Natural killer cell treated with Interleukin-12 subunit alpha and Interleukin-12 subunit beta and Interleukin-15 and Interleukin-18, amount 100 ng/mL, for 72 hours (primary cell): ENCODE measurements at regions not wholly inside any gene's neighbourhood (a gene's known extent, or its start where the extent isn't known, plus 50 kb on each side); places are given as distances from the start of the nearest gene placed in this dataset.

ENCODE experiments used
- ATAC-seq, 2 donors: fragments of 150-1000 bp; cut with Tn5 transposase in 1 of 2; sonication (Bioruptor Pico), chemical (Tn5 transposase) in 1 of 2; 2 replicates each; pipeline ENCODE4 v1.10.0; 2021
- DNase-seq: peaks from one replicate; pipeline ENCODE4 v3.0.0; 2022; ENCODE audit warnings: low spot score
- H3K27ac Mint-ChIP-seq, 2 donors: 1 replicate in 1 of 2; 2 replicates in 1 of 2; pipeline ENCODE4 v1.8.0; 2022; ENCODE audit warnings: mixed read lengths in 2 of 2, mild to moderate bottlenecking in 1 of 2, moderate library complexity in 1 of 2
- H3K27me3 Mint-ChIP-seq, 2 donors: 1 replicate in 1 of 2; 2 replicates in 1 of 2; pipeline ENCODE4 v1.8.0; 2022; ENCODE audit warnings: mixed read lengths in 2 of 2
- H3K36me3 Mint-ChIP-seq: one replicate; pipeline ENCODE4 v1.8.0; 2022; ENCODE audit warnings: mixed read lengths
- H3K4me1 Mint-ChIP-seq, 2 donors: 1 replicate in 1 of 2; 2 replicates in 1 of 2; pipeline ENCODE4 v1.8.0; 2022; ENCODE audit warnings: low read depth in 2 of 2, mixed read lengths in 2 of 2, mild to moderate bottlenecking in 1 of 2
- H3K4me3 Mint-ChIP-seq: one replicate; pipeline ENCODE4 v1.8.0; 2022; ENCODE audit warnings: mixed read lengths
- H3K9me3 Mint-ChIP-seq: 2 replicates; pipeline ENCODE4 v1.8.0; 2022; ENCODE audit warnings: mixed read lengths

- DNase-seq (no peak), ATAC-seq (no peak)
- H3K9me3 Mint-ChIP-seq = peaks cover 1% of the 10 kb centered on the region
- no peaks in the 10 kb centered on the region for H3K27me3 Mint-ChIP-seq
- no peak overlapping the region for H3K4me3 Mint-ChIP-seq
- H3K36me3 Mint-ChIP-seq = no peaks in the 10 kb centered on the region
- no peak overlapping the region for H3K27ac Mint-ChIP-seq
- H3K4me1 Mint-ChIP-seq = no peaks in the 10 kb centered on the region
These were observed 108.1 kb upstream of the PABPC4L start for GRCh38 chr4:134309715-134310114.

GRCh38 chr4:134308910-134309309 is 107.3 kb upstream of the PABPC4L start:
- Mint-ChIP-seq H3K36me3 (no peaks in the 10 kb centered on the region), H3K27me3 (no peaks in the 10 kb centered on the region), H3K9me3 (peaks cover 3% of the 10 kb centered on the region), H3K4me1 (no peaks in the 10 kb centered on the region), H3K27ac (no peak overlapping the region), H3K4me3 (no peak overlapping the region)
- DNase-seq (no peak), ATAC-seq (no peak)

- Mint-ChIP-seq H3K27me3 (no peaks in the 10 kb centered on the region), H3K9me3 (peaks cover 25% of the 10 kb centered on the region), H3K4me1 (no peaks in the 10 kb centered on the region), H3K4me3 (no peak overlapping the region), H3K36me3 (peaks cover 9% of the 10 kb centered on the region), H3K27ac (no peak overlapping the region)
- DNase-seq = no peak
- no peak for ATAC-seq
These were observed 96.7 kb upstream of the PABPC4L start for GRCh38 chr4:134298313-134298712.

- Mint-ChIP-seq H3K9me3 (peaks cover 20% of the 10 kb centered on the region), H3K4me1 (no peaks in the 10 kb centered on the region), H3K4me3 (no peak overlapping the region), H3K36me3 (peaks cover 9% of the 10 kb centered on the region), H3K27ac (no peak overlapping the region), H3K27me3 (no peaks in the 10 kb centered on the region)
- DNase-seq (no peak), ATAC-seq (no peak)
These were observed 96.2 kb upstream of the PABPC4L start for GRCh38 chr4:134297765-134298164.

- H3K4me3 Mint-ChIP-seq = no peak overlapping the region
- H3K36me3 Mint-ChIP-seq = peaks cover 9% of the 10 kb centered on the region
- H3K4me1 Mint-ChIP-seq = no peaks in the 10 kb centered on the region
- DNase-seq = no peak
- H3K27ac Mint-ChIP-seq = no peak overlapping the region
- H3K27me3 Mint-ChIP-seq = no peaks in the 10 kb centered on the region
- H3K9me3 Mint-ChIP-seq = peaks cover 14% of the 10 kb centered on the region
- ATAC-seq = no peak
These were observed 81.1 kb upstream of the PABPC4L start for GRCh38 chr4:134282680-134283079.

- peaks cover 13% of the 10 kb centered on the region for H3K36me3 Mint-ChIP-seq
- no peaks in the 10 kb centered on the region for H3K4me1 Mint-ChIP-seq
- no peak overlapping the region for H3K27ac Mint-ChIP-seq
- H3K4me3 Mint-ChIP-seq = no peak overlapping the region
- H3K9me3 Mint-ChIP-seq = peaks cover 18% of the 10 kb centered on the region
- no peaks in the 10 kb centered on the region for H3K27me3 Mint-ChIP-seq
- DNase-seq (no peak), ATAC-seq (no peak)
These were observed 77.1 kb upstream of the PABPC4L start for GRCh38 chr4:134278675-134279074.

GRCh38 chr4:134276476-134276875 is 74.9 kb upstream of the PABPC4L start:
- DNase-seq = no peak
- Mint-ChIP-seq H3K4me3 (no peak overlapping the region), H3K36me3 (peaks cover 17% of the 10 kb centered on the region), H3K4me1 (no peaks in the 10 kb centered on the region), H3K9me3 (peaks cover 25% of the 10 kb centered on the region), H3K27me3 (no peaks in the 10 kb centered on the region), H3K27ac (no peak overlapping the region)
- no peak for ATAC-seq

- Mint-ChIP-seq H3K4me1 (no peaks in the 10 kb centered on the region), H3K9me3 (peaks cover 19% of the 10 kb centered on the region), H3K27me3 (no peaks in the 10 kb centered on the region), H3K27ac (no peak overlapping the region), H3K4me3 (no peak overlapping the region), H3K36me3 (peaks cover 5% of the 10 kb centered on the region)
- DNase-seq (no peak), ATAC-seq (no peak)
These were observed 58.5 kb upstream of the PABPC4L start for GRCh38 chr4:134260126-134260525.
